ENCODE measurements at regions not wholly inside any gene's neighbourhood (a gene's known extent, or its start where the extent isn't known, plus 50 kb on each side); places are given as distances from the start of the nearest gene placed in this dataset.
"Not testable (repeated sequence)": the region's sequence is repeated elsewhere in the genome, so short reads cannot be mapped to it uniquely, and the experiment has no call there.

DNA sequence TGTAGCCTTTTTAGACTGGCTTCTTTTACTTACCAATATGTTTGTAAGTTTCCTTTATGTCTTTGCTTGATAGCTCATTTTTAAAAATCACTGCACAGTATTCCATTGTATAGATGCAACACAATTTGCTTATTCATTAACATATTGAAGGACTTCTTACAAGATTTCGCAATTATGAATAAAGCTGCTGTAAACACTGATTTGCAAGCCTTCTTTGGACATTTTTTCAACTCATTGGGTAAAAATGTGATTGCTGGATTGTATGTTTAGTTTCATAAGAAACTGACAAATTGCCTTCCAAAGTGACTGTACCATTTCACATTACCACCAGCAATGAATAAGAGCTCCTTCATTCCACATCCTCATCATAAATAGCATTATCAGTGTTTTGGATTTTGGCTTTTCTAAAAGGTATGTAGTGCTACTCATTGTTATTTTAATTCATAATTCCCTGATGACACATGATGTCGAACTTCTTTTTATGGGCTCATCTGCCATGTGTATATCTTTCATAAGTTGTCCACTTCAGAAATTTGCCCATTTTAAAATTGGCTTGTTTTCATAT, 80.7 kb downstream of the TFAP2B start:
- CTCF ChIA-PET = no interaction called here
- no peaks in the 10 kb centered on the region for H3K27me3 Mint-ChIP-seq
- no peaks in the 10 kb centered on the region for H3K36me3 Mint-ChIP-seq
- no peaks in the 10 kb centered on the region for H3K4me1 Mint-ChIP-seq
- H3K27ac Mint-ChIP-seq = no peak overlapping the region
- peaks cover 3% of the 10 kb centered on the region for H3K9me3 Mint-ChIP-seq
- no peak overlapping the region for H3K4me3 Mint-ChIP-seq
- no peak for DNase-seq

DNA sequence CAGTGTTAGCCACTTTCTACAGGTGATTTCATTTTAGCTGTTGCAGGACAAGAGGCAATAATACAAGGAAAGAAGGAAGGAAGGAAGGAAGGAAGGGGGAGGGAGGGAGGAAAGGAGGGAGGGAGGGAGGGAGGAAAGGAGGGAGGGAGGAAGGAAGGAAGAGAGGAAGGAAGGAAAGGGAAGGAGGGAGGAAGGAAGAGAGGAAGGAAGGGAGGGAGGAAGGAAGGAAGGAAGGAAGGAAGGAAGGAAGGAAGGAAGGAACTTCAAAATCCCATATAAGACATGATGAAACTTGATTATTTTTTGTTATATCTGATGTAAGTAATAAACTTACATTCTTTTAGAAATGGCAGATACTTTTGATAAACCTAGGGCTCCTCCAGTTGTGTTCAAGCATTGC, 83.6 kb downstream of the TFAP2B start:
- Mint-ChIP-seq H3K4me1 (no peaks in the 10 kb centered on the region), H3K4me3 (no peak overlapping the region), H3K9me3 (peaks cover 6% of the 10 kb centered on the region), H3K36me3 (no peaks in the 10 kb centered on the region), H3K27me3 (no peaks in the 10 kb centered on the region), H3K27ac (no peak overlapping the region)
- CTCF ChIA-PET = no interaction called here
- DNase-seq = no peak

DNA sequence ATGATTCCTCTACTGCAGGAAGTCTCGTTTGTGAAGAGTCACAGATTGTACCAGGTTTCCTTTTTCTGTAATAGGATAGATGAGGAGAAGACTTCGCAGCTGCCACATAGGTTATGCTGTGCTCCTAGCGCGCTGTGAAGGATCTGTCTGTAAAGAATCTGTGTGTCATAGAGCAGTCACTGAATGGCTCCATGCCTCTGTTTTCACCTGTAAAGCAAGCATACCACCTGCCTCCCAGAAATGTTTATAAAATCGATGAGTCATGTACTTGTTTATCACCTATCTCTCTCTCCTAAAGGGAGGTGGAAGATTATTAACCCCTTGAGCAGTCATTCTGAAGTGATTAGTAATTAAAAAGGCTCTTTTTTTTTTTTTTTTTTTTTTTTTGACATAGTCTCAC, 86.6 kb downstream of the TFAP2B start:
- H3K4me1 Mint-ChIP-seq = no peaks in the 10 kb centered on the region
- no peak overlapping the region for H3K4me3 Mint-ChIP-seq
- no peak overlapping the region for H3K27ac Mint-ChIP-seq
- H3K9me3 Mint-ChIP-seq = peaks cover 6% of the 10 kb centered on the region
- H3K27me3 Mint-ChIP-seq = no peaks in the 10 kb centered on the region
- H3K36me3 Mint-ChIP-seq = no peaks in the 10 kb centered on the region
- no peak for DNase-seq
- CTCF ChIA-PET = no interaction called here

DNA sequence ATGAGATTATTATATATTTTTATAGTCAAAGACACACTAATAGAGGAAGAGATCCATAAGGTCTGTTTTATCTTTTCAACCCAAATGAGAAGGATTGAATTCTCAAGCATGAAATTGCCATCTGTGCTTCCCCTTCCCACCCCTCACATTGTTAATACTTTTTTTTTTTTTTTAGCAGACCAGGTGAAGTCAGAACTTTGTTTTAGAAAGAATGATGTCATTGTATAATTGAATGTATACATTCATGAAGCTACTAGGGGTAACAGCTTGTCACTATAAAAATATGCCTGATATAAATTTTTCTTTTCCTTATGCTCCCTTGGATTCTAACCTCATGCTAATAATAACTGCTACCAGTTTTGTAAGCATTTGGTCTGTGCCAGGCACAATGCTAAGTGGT, 88.9 kb downstream of the TFAP2B start:
- no peak overlapping the region for H3K4me3 Mint-ChIP-seq
- no peaks in the 10 kb centered on the region for H3K36me3 Mint-ChIP-seq
- no peak for DNase-seq
- no peaks in the 10 kb centered on the region for H3K4me1 Mint-ChIP-seq
- H3K27ac Mint-ChIP-seq = no peak overlapping the region
- no peaks in the 10 kb centered on the region for H3K27me3 Mint-ChIP-seq
- CTCF ChIA-PET = no interaction called here
- peaks cover 6% of the 10 kb centered on the region for H3K9me3 Mint-ChIP-seq

DNA sequence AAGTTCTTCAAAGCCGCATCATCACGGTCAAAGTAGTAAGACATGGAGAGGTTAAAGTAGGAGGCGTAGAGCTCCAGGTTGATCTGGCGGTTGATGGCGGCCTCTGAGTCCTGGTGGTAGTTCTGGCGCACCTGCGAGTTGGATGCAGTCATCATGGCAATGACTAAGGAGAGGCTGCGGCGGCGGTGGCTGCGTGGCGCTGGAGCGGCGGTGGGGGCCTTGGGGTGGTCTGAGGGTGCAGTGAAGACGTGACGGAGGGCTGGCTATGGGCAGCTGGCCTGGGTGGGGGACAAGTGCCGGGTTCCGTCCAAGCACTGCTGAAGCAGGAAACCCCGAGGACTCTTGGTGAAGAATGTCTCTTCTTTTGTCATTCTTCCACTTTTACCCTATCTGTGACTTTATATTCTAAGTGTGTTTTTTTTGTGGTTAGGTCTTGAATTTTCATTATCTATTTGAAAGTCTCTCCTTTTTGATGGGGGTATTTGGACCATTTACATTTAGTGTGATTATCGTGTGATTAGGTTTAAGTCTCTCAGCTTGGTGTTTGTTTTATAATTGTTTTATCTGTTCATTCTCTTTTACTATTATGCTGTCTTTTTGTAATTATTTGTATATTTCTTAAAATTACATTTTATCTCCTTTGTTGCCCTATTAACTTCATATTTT, 94.6 kb downstream of the TFAP2B start:
- H3K27me3 Mint-ChIP-seq = no peaks in the 10 kb centered on the region
- H3K4me3 Mint-ChIP-seq = no peak overlapping the region
- no peak overlapping the region for H3K27ac Mint-ChIP-seq
- no peaks in the 10 kb centered on the region for H3K4me1 Mint-ChIP-seq
- peaks cover 3% of the 10 kb centered on the region for H3K9me3 Mint-ChIP-seq
- H3K36me3 Mint-ChIP-seq = no peaks in the 10 kb centered on the region
- no peak for DNase-seq
- CTCF ChIA-PET = no interaction called here

DNA sequence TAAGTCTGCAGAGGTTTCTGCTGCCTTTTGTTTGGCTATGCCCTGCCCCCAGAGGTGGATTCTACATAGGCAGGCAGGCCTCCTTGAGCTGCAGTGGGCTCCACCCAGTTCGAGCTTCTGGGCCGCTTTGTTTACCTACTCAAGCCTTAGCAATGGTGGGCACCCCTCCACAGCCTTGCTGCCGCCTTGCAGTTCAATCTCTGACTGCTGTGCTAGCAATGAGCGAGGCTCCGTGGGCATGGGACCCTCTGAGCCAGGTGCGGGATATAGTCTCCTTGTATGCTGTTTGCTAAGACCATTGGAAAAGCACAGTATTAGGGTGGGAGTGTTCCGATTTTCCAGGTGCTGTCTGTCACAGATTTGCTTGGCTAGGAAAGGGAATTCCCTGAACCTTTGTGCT, 102.7 kb downstream of the TFAP2B start:
- CTCF ChIA-PET, DNase-seq, H3K4me3 Mint-ChIP-seq, H3K4me1 Mint-ChIP-seq, H3K27ac Mint-ChIP-seq, H3K36me3 Mint-ChIP-seq, H3K9me3 Mint-ChIP-seq, H3K27me3 Mint-ChIP-seq: not testable (repeated sequence)

DNA sequence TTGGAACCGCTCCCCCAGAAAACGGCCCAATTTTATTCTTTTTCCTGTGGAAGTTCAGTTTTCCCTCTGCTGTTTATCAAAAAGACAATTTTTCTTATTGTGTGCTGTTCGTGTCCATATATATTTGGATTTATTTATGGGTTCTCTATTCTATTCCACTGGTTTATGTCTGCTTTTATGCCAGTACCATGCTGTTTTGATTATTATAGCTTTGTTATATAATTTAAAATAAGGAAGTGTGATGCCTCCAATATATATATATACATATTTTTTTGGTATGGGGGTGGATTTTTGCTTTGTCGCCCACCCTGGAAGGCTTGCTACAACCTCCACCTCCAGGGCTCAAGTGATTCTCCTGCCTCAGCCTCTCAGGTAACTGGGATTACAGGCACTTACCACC, 103.3 kb downstream of the TFAP2B start:
- H3K9me3 Mint-ChIP-seq = peaks cover 9% of the 10 kb centered on the region
- no peaks in the 10 kb centered on the region for H3K27me3 Mint-ChIP-seq
- no peak overlapping the region for H3K27ac Mint-ChIP-seq
- no peaks in the 10 kb centered on the region for H3K36me3 Mint-ChIP-seq
- DNase-seq = no peak
- H3K4me1 Mint-ChIP-seq = no peaks in the 10 kb centered on the region
- CTCF ChIA-PET = no interaction called here
- H3K4me3 Mint-ChIP-seq = no peak overlapping the region

DNA sequence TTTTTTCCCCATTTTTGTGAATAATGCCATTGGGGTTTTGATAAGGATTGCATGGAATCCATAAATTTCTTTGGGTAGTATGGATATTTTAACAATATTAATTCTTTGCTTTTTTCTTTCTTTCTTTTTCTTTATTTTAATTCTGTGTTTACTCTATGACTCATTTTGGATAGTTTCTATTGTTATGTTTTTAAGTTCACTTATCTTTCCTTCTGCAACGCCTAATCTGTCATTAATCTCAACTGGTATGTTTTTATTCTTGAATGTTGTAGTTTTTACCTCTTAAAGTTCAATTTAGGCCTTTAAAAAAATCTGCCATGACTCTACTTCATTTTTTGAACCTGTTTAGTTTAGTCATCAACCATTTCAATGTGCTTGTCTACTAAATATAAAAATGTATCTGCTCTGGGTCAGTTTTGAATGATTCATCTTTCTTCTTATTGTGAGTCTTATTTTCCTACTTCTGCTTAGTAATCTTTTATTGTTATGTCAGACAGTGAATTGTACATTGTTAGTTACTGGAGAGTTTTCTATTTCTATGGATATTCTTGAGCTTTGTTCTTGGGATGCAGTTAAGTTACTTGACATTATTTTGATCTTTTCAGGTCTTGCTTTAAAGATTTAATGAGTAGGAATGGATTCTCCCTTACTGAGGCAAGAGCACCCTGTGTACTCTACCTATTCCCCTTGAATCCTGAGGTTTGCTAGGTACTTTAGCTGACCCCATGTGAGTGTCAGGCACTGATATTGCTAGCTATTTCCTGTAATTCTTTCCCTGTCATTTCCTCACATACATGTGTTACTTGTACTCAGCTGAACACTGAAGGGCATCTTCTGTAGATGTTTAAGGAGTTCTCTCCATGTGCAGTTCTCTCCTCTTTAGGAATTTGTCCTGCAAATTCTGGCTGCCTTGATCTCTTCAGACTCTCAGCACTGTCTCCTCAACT, 104.2 kb downstream of the TFAP2B start:
- H3K9me3 Mint-ChIP-seq = peaks cover 9% of the 10 kb centered on the region
- H3K4me3 Mint-ChIP-seq = no peak overlapping the region
- no peaks in the 10 kb centered on the region for H3K4me1 Mint-ChIP-seq
- no peaks in the 10 kb centered on the region for H3K27me3 Mint-ChIP-seq
- H3K27ac Mint-ChIP-seq = no peak overlapping the region
- H3K36me3 Mint-ChIP-seq = no peaks in the 10 kb centered on the region
- CTCF ChIA-PET = no interaction called here
- no peak for DNase-seq

DNA sequence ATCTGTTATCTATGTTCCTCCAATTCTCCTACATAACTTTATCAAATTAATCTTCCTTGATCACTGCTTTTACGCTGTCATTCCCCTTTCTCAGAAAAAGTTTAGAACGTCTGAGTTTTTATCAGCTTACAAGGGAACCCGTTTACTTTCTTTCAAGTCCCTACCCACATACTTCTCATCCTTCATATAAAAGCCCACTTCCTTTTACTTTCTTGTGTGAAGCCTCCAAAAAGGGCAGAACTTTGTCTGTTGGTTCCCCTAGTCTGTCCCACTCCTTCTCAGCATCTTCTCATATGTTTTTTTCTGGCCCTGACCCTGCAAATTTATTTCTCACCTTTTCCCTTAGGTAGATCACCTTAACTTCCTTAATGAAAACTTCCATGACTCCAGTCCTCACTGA, 106.1 kb downstream of the TFAP2B start:
- Mint-ChIP-seq H3K27ac (no peak overlapping the region), H3K4me3 (no peak overlapping the region), H3K36me3 (no peaks in the 10 kb centered on the region), H3K4me1 (no peaks in the 10 kb centered on the region), H3K9me3 (peaks cover 5% of the 10 kb centered on the region), H3K27me3 (no peaks in the 10 kb centered on the region)
- CTCF ChIA-PET = no interaction called here
- DNase-seq = no peak

DNA sequence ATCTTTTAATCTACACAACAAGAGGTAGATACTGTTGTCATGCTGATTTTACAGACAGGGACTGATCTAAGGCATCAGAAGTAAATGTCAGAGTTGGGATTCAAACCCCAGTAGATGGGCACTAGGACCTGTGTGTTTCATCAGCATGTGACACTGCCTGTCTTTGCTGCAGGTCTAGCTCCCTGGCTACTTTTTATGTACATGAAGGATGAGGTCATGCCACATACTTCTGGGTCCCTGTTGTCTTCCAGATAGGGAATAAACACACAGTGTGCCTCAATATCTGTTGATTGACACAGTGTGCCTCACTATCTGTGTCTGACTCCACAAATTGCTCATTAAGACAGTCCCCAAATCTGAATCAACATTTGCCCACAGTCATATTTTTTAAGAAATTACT, 106.9 kb downstream of the TFAP2B start:
- Mint-ChIP-seq H3K27me3 (no peaks in the 10 kb centered on the region), H3K4me3 (no peak overlapping the region), H3K4me1 (no peaks in the 10 kb centered on the region), H3K9me3 (peaks cover 5% of the 10 kb centered on the region), H3K36me3 (no peaks in the 10 kb centered on the region), H3K27ac (no peak overlapping the region)
- no peak for DNase-seq
- CTCF ChIA-PET = no interaction called here

DNA sequence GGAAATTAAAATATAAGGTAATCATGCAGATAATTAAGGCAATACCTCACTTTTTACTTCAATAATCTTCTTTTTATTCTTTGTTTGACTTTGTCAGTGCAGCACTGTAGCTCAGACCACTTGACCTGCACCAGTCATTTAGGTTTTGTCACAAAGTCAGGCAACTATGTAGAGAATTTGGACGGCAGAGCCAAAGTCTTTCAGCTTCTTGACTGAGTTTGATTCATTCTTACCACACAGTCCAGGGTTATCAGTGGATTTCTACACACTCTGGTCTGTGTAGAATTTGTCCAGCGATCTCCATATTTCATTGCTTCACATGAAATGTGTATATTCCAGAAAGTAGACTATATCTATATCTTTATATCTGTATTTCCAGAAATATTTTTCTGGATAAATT, 107.3 kb downstream of the TFAP2B start:
- Mint-ChIP-seq H3K27ac (no peak overlapping the region), H3K4me1 (no peaks in the 10 kb centered on the region), H3K4me3 (no peak overlapping the region), H3K36me3 (no peaks in the 10 kb centered on the region), H3K9me3 (peaks cover 5% of the 10 kb centered on the region), H3K27me3 (no peaks in the 10 kb centered on the region)
- DNase-seq = no peak
- CTCF ChIA-PET = no interaction called here

DNA sequence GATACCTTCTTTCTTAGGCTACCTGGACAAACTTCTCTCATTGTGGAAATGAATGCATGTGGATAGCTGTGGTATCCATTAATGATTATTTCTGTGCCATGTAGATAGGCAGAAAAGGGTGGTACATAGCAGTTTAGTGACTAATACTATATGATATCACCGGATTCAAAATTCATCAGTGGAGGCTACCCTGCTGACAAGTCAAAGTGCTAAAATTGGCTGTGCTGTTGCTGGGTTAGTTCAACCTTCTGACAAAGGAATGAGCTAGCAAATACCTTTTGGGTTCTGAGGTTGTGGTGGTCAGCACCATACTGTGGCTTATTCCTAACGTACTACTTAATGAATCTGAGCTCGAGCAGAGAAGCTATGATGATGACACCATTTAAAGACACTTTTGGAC, 109.1 kb downstream of the TFAP2B start:
- no peaks in the 10 kb centered on the region for H3K36me3 Mint-ChIP-seq
- H3K4me1 Mint-ChIP-seq = no peaks in the 10 kb centered on the region
- CTCF ChIA-PET = no interaction called here
- no peak for DNase-seq
- H3K4me3 Mint-ChIP-seq = no peak overlapping the region
- no peaks in the 10 kb centered on the region for H3K9me3 Mint-ChIP-seq
- no peaks in the 10 kb centered on the region for H3K27me3 Mint-ChIP-seq
- no peak overlapping the region for H3K27ac Mint-ChIP-seq

DNA sequence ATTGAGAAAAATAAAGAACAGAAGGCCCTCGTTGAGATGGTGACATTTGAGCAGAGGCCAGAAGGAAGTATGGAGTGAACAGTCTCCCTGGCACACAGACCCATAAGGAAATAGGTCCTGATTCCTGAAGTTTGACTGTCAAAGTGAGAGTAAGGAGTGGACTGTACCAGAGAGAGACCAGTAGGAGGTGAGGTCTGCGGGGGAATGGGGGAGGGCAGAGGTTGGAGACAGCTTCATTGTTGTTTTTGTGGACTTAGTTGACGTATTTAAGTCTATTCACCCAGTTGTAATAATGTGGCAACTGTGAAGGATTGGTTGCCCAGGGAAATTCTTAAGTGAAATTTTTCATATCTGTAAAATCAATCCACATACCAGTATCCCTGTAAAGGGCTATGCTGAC, 110.7 kb downstream of the TFAP2B start:
- Mint-ChIP-seq H3K4me1 (no peaks in the 10 kb centered on the region), H3K36me3 (no peaks in the 10 kb centered on the region), H3K27ac (no peak overlapping the region), H3K9me3 (no peaks in the 10 kb centered on the region), H3K4me3 (no peak overlapping the region), H3K27me3 (no peaks in the 10 kb centered on the region)
- no peak for DNase-seq
- CTCF ChIA-PET = no interaction called here

DNA sequence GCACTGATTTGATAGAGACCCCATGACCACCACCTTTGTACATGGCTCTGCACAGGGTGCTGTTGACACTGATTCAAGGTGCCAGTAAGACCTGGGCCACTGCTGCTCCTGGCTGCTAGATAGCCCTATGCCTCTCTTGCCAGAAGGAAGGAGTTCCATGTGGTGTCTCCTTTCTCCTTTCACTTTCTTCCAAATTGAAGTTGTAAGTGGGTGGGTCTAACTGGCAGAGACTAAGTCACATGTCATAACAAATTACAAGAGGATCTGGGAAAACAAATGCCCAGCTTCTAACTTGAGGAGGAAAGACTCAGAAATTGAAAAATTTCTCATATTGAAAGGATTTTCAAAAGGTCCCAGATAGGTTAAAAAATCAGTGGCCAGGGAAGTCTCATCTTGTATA, 116.8 kb downstream of the TFAP2B start:
- Mint-ChIP-seq H3K9me3 (no peaks in the 10 kb centered on the region), H3K4me1 (no peaks in the 10 kb centered on the region), H3K36me3 (no peaks in the 10 kb centered on the region), H3K27ac (no peak overlapping the region), H3K27me3 (no peaks in the 10 kb centered on the region), H3K4me3 (no peak overlapping the region)
- no peak for DNase-seq
- CTCF ChIA-PET = no interaction called here

DNA sequence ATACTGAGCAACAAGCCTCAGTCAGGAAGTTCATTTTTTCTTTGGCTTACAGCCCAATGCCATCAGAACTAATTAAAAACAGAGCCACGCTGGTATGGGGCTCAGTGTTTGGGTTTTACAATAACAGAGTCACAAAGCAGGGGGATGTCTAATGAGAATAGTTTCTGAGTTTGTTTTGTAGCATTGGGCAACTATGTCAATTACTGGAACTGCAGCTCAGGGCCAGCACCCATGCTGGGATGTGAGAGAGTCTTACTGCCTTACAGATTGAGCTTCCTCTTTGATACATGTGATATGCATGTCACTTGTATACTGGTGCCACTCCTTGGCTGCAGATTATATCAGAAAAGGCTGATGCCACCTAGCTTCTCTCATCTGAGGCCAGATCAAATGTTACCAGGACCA, 117.6 kb downstream of the TFAP2B start:
- H3K27me3 Mint-ChIP-seq = no peaks in the 10 kb centered on the region
- CTCF ChIA-PET = no interaction called here
- DNase-seq = no peak
- no peak overlapping the region for H3K27ac Mint-ChIP-seq
- H3K9me3 Mint-ChIP-seq = no peaks in the 10 kb centered on the region
- H3K4me1 Mint-ChIP-seq = no peaks in the 10 kb centered on the region
- no peak overlapping the region for H3K4me3 Mint-ChIP-seq
- no peaks in the 10 kb centered on the region for H3K36me3 Mint-ChIP-seq
